ENCODE measurements at regions not wholly inside any gene's neighbourhood (a gene's known extent, or its start where the extent isn't known, plus 50 kb on each side); places are given as distances from the start of the nearest gene placed in this dataset.

- no peaks in the 10 kb centered on the region for H3K4me1 ChIP-seq (ENCODE audit: control insufficient read depth in 2 of 2, insufficient read depth in 2 of 2, low read length in 2 of 2)
- H3K4me3 ChIP-seq (ENCODE audit: control extremely low read depth in 1 of 5, extremely low read depth in 1 of 5, insufficient read depth in 1 of 5, low read depth in 2 of 5, low read length in 4 of 5): no peak overlapping the region
- CTCF ChIA-PET: no interaction called here
- intact Hi-C loops (cut with micrococcal nuclease): no loop called here
- H3K36me3 ChIP-seq (replicated peaks in 1 of 2; ENCODE audit: control extremely low read depth in 1 of 2, control insufficient read depth in 1 of 2, extremely low read depth in 1 of 2, insufficient read depth in 2 of 2, low read length in 1 of 2): peaks cover 2 to 15% of the 10 kb centered on the region in 2 experiments
- H3K79me2 ChIP-seq (ENCODE audit: control insufficient read depth, insufficient read depth, low read length): no peaks in the 10 kb centered on the region
- H4K20me1 ChIP-seq (ENCODE audit: control insufficient read depth, insufficient read depth, low read length, poor library complexity, severe bottlenecking): no peaks in the 10 kb centered on the region
- H3K9me3 Mint-ChIP-seq (ENCODE audit: insufficient read depth): no peaks in the 10 kb centered on the region
- H2AFZ ChIP-seq (ENCODE audit: insufficient read depth, low read depth, low read length, poor library complexity, severe bottlenecking): no peak overlapping the region
- 90% methylated on average over 5 of the region's 6 CpGs for WGBS (ENCODE audit: insufficient coverage)
- no peaks in the 10 kb centered on the region for H3K27me3 Mint-ChIP-seq
- H3K9me3 ChIP-seq (ENCODE audit: control extremely low read depth in 1 of 3, control insufficient read depth in 2 of 3, insufficient read depth in 1 of 3, low read length in 2 of 3): peaks cover 2 to 12% (median 8%) of the 10 kb centered on the region in 3 donors
- H3K27ac Mint-ChIP-seq: peak overlapping the region; percentile 3
- DNase-seq (no peak), ATAC-seq (ENCODE audit: low read depth) (no peak)
- no peak overlapping the region for H3K9ac ChIP-seq (ENCODE audit: low read length)
- no peaks in the 10 kb centered on the region for H3K27me3 ChIP-seq (replicated peaks in 1 of 4; ENCODE audit: control extremely low read depth in 1 of 4, control insufficient read depth in 3 of 4, insufficient read depth in 4 of 4, low read length in 3 of 4)
- no peak overlapping the region for H3K27ac ChIP-seq (ENCODE audit: low read length in 2 of 2)
- TF ChIP-seq CTCF (IDR thresholded peaks at IDR 0.05) (no peak), EZH2 (IDR thresholded peaks at IDR 0.05; ENCODE audit: borderline replicate concordance, insufficient read depth, low read depth, low read length, poor library complexity, severe bottlenecking) (no peak)
- H3K4me3 Mint-ChIP-seq: no peak overlapping the region
- POLR2A ChIA-PET: interaction anchor here (0.6 to 0.7 kb wide), 2 partner anchors 28 to 49 kb away, joined by 3 to 4 read pairs; no protein-coding TSS in a partner anchor
- H3K4me1 Mint-ChIP-seq: peaks cover 5% of the 10 kb centered on the region
- H3K4me2 ChIP-seq (replicated peaks; ENCODE audit: low read depth, low read length, poor library complexity, severe bottlenecking): no peak overlapping the region
These were observed 87.9 kb downstream of the VCPKMT start for GRCh38 chr14:50028458-50028857.

GRCh38 chr14:50030036-50030435 is 86.3 kb downstream of the VCPKMT start:
- no peaks in the 10 kb centered on the region for H3K9me3 Mint-ChIP-seq (ENCODE audit: insufficient read depth)
- no peak for ATAC-seq (ENCODE audit: low read depth)

More at GRCh38 chr14:50030036-50030435, 86.3 kb downstream of the VCPKMT start:
- no peaks in the 10 kb centered on the region for H3K27me3 ChIP-seq (replicated peaks in 1 of 4; ENCODE audit: control extremely low read depth in 1 of 4, control insufficient read depth in 3 of 4, insufficient read depth in 4 of 4, low read length in 3 of 4)
- ChIA-PET CTCF (interaction anchor here (0.6 kb wide), 1 partner anchor 124 kb away, joined by 3 read pairs; no protein-coding TSS in a partner anchor), POLR2A (no interaction called here)
- H3K4me3 ChIP-seq (ENCODE audit: control extremely low read depth in 1 of 5, extremely low read depth in 1 of 5, insufficient read depth in 1 of 5, low read depth in 2 of 5, low read length in 4 of 5): no peak overlapping the region
- DNase-seq: no peak
- Mint-ChIP-seq H3K4me3 (no peak overlapping the region), H3K4me1 (peaks cover 5% of the 10 kb centered on the region), H3K27ac (no peak overlapping the region), H3K27me3 (no peaks in the 10 kb centered on the region)
- no CpG with 5 or more reads among the region's 2 CpGs for WGBS (ENCODE audit: insufficient coverage)
- H3K4me1 ChIP-seq (ENCODE audit: control insufficient read depth in 2 of 2, insufficient read depth in 2 of 2, low read length in 2 of 2): no peaks in the 10 kb centered on the region
- intact Hi-C loops (cut with micrococcal nuclease): no loop called here
- no peaks in the 10 kb centered on the region for H4K20me1 ChIP-seq (ENCODE audit: control insufficient read depth, insufficient read depth, low read length, poor library complexity, severe bottlenecking)
- no peak overlapping the region for H3K27ac ChIP-seq (ENCODE audit: low read length in 2 of 2)
- H3K4me2 ChIP-seq (replicated peaks; ENCODE audit: low read depth, low read length, poor library complexity, severe bottlenecking): no peak overlapping the region
- H2AFZ ChIP-seq (ENCODE audit: insufficient read depth, low read depth, low read length, poor library complexity, severe bottlenecking): no peak overlapping the region
- TF ChIP-seq CTCF (IDR thresholded peaks at IDR 0.05): no peak
- no peak for TF ChIP-seq EZH2 (IDR thresholded peaks at IDR 0.05; ENCODE audit: borderline replicate concordance, insufficient read depth, low read depth, low read length, poor library complexity, severe bottlenecking)
- H3K9me3 ChIP-seq (ENCODE audit: control extremely low read depth in 1 of 3, control insufficient read depth in 2 of 3, insufficient read depth in 1 of 3, low read length in 2 of 3): peaks cover 2 to 12% (median 8%) of the 10 kb centered on the region in 3 donors
- no peak overlapping the region for H3K9ac ChIP-seq (ENCODE audit: low read length)
- H3K36me3 ChIP-seq (replicated peaks in 1 of 2; ENCODE audit: control extremely low read depth in 1 of 2, control insufficient read depth in 1 of 2, extremely low read depth in 1 of 2, insufficient read depth in 2 of 2, low read length in 1 of 2): peaks cover 2 to 24% of the 10 kb centered on the region in 2 experiments
- no peaks in the 10 kb centered on the region for H3K79me2 ChIP-seq (ENCODE audit: control insufficient read depth, insufficient read depth, low read length)
